ENCODE measurements at regions not wholly inside any gene's neighbourhood (a gene's known extent, or its start where the extent isn't known, plus 50 kb on each side); places are given as distances from the start of the nearest gene placed in this dataset.

GRCh38 chr16:64440005-64440404, 681.9 kb downstream of the CDH11 start:
- TF ChIP-seq REST (IDR thresholded peaks at IDR 0.05; ENCODE audit: insufficient read depth in 1 of 2, low read depth in 2 of 2, low read length in 2 of 2), result no peak
- TF ChIP-seq POLR2AphosphoS5 (IDR thresholded peaks at IDR 0.05; ENCODE audit: low read depth, low read length), result no peak

All from PFSK-1 (cell line).